ENCODE measurements at regions not wholly inside any gene's neighbourhood (a gene's known extent, or its start where the extent isn't known, plus 50 kb on each side); places are given as distances from the start of the nearest gene placed in this dataset.

DNA sequence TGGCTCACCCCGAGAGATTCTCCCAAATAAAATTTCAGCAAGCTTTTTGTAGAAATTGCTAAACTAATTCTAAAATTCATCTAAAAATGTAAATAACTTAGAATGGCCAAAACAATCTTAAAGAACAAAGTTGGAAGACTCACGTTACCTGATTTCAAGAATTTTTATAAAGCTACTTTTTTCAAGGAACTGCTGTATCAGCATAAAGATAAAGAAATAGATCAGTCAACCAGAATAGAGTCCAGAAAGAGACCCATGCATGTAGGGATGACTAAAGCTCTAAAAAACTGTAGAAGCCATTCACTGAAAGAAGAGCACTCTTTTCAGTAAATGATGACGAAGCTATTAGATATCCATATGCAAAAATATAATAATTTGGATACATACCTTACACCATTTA is 652.1 kb downstream of the TBC1D32 start:
- no peaks in the 10 kb centered on the region for H3K9me3 Mint-ChIP-seq
- H3K36me3 Mint-ChIP-seq: no peaks in the 10 kb centered on the region
- H3K4me1 Mint-ChIP-seq: no peaks in the 10 kb centered on the region
- no peaks in the 10 kb centered on the region for H3K27me3 Mint-ChIP-seq
- H3K27ac Mint-ChIP-seq: no peak overlapping the region
- H3K4me3 Mint-ChIP-seq: no peak overlapping the region

DNA sequence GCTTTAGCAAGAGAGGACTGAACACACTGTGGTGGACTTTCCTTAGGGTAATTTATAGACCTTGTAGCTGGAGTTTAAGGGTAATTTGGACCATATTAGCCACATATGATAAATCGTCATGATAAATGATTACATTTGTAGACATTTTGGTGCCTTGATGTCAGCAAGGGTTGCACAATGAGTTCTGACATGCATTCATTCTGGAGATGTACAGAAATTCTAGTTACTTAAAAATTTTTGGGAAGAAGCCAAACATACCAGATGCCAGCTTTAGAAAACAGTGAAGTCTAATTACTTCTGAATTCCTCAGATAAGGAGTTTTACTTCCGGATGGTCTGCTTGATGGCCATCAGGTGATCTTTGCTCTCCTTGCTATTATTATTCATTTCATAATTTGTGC is 653.1 kb downstream of the TBC1D32 start:
- Mint-ChIP-seq H3K36me3 (no peaks in the 10 kb centered on the region), H3K9me3 (no peaks in the 10 kb centered on the region), H3K27me3 (no peaks in the 10 kb centered on the region), H3K27ac (no peak overlapping the region), H3K4me3 (no peak overlapping the region), H3K4me1 (no peaks in the 10 kb centered on the region)

DNA sequence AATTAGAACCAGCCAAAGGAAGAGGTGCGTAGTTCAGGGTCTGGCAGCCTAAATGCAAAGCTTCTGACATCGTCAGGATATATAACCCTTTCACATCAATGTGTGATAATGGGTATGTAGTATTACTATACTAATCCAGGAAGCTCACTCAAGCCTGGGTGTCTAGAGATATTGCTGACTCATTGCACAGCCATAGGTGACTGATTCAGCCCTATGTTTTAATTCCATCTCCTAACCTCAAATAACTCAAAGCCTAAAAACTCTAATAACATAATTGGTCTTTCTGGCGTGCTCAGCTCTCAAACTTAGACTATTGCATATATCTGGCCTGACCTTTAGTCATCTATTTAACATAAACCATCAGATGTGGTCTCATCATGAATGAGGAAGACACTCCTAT is 658.4 kb downstream of the TBC1D32 start:
- Mint-ChIP-seq H3K4me1 (no peaks in the 10 kb centered on the region), H3K36me3 (no peaks in the 10 kb centered on the region), H3K9me3 (no peaks in the 10 kb centered on the region), H3K27me3 (no peaks in the 10 kb centered on the region), H3K27ac (no peak overlapping the region), H3K4me3 (no peak overlapping the region)

GRCh38 chr6:120671519-120671918 is 662.8 kb downstream of the TBC1D32 start:
- H3K27ac Mint-ChIP-seq: no peak overlapping the region
- no peaks in the 10 kb centered on the region for H3K27me3 Mint-ChIP-seq
- peaks cover 2 to 12% (median 5%) of the 10 kb centered on the region in 3 donors for H3K9me3 Mint-ChIP-seq
- H3K36me3 Mint-ChIP-seq: no peaks in the 10 kb centered on the region
- H3K4me3 Mint-ChIP-seq: no peak overlapping the region
- H3K4me1 Mint-ChIP-seq: peaks cover 0 to 1% (median under 1%) of the 10 kb centered on the region in 3 donors

- H3K27ac Mint-ChIP-seq: no peak overlapping the region
- H3K9me3 Mint-ChIP-seq: peaks cover 2 to 12% (median 2%) of the 10 kb centered on the region in 3 donors
- H3K4me3 Mint-ChIP-seq: no peak overlapping the region
- H3K36me3 Mint-ChIP-seq: no peaks in the 10 kb centered on the region
- H3K27me3 Mint-ChIP-seq: no peaks in the 10 kb centered on the region
- no peaks in the 10 kb centered on the region for H3K4me1 Mint-ChIP-seq
These were observed 681.8 kb downstream of the TBC1D32 start for GRCh38 chr6:120652506-120652905.

DNA sequence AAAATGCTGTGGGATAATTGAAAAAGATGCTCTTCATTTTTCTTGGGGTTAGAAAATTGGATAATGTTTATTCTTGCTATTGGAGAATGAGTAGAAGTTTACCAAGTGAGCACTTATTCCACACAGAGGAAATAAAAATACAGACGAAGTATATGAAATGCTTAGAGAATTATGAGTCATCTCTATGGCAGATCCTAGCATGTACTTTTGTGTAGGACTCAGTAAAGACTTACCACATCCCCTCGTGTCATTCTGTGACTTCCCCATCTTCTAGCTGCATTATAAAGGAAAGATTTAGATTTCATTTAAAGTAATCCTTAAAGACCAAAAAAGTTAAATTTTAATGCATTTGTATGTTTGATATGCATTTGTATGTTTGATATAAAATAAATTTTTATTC is 685.6 kb downstream of the TBC1D32 start:
- Mint-ChIP-seq H3K36me3 (peaks cover 1% of the 10 kb centered on the region), H3K9me3 (peaks cover 0 to 12% (median 2%) of the 10 kb centered on the region in 3 donors), H3K4me3 (no peak overlapping the region), H3K27ac (no peak overlapping the region), H3K4me1 (no peaks in the 10 kb centered on the region), H3K27me3 (no peaks in the 10 kb centered on the region)

- no peak overlapping the region for H3K4me3 Mint-ChIP-seq
- H3K27me3 Mint-ChIP-seq: no peaks in the 10 kb centered on the region
- H3K4me1 Mint-ChIP-seq: no peaks in the 10 kb centered on the region
- H3K27ac Mint-ChIP-seq: no peak overlapping the region
- H3K9me3 Mint-ChIP-seq: peaks cover 0 to 12% (median 2%) of the 10 kb centered on the region in 3 donors
- peaks cover 1% of the 10 kb centered on the region for H3K36me3 Mint-ChIP-seq
These were observed 688.2 kb downstream of the TBC1D32 start for GRCh38 chr6:120646101-120646500.

DNA sequence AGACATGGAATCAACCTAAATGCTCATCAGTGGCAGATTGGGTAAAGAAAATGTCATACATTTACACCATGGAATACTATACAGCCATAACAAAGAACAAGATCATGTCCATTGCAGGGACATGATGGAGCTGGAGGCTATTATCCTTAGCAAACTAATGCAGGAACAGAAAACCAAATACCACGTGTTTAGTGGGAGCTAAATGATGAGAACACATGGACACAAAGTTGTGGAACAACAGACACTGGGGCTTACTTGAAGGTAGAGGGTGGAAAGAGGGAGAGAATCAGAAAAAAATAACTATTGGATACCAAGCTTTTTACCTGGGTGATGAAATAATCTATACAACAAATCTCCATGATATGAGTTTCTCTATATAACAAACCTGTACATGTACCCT is 701.3 kb downstream of the TBC1D32 start:
- H3K36me3 Mint-ChIP-seq: no peaks in the 10 kb centered on the region
- H3K4me3 Mint-ChIP-seq: no peak overlapping the region
- H3K9me3 Mint-ChIP-seq: peaks cover 0 to 8% (median 3%) of the 10 kb centered on the region in 3 donors
- no peaks in the 10 kb centered on the region for H3K27me3 Mint-ChIP-seq
- H3K4me1 Mint-ChIP-seq: no peaks in the 10 kb centered on the region
- H3K27ac Mint-ChIP-seq: no peak overlapping the region

- Mint-ChIP-seq H3K4me3 (no peak overlapping the region), H3K4me1 (no peaks in the 10 kb centered on the region), H3K27me3 (no peaks in the 10 kb centered on the region), H3K9me3 (peaks cover 0 to 9% (median 2%) of the 10 kb centered on the region in 3 donors), H3K36me3 (no peaks in the 10 kb centered on the region), H3K27ac (no peak overlapping the region)
These were observed 706.7 kb downstream of the TBC1D32 start for GRCh38 chr6:120627612-120628011.

DNA sequence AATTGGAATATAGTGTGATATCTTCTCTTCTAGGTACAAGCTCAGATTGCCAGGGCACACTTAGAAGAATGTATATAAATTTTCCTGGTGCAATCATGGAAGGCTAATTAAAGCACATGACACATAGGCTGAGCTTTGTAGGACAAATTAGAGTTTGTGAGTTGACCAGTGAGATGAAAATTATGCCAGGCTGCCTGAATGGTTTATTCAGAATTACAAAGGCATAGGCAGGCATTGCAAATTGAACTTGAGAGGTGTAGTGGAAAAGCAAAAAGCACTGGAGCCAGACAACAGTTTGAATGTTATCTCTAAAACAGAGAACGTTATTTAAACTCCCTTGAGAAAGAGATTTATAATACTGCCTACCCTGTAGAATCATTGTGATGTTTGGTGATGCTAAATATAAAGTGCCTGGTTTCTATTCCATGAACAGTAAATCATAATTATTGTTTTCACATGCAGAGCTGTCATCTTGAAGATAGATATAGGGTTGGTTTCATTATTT is 712.1 kb downstream of the TBC1D32 start:
- Mint-ChIP-seq H3K36me3 (no peaks in the 10 kb centered on the region), H3K27ac (no peak overlapping the region), H3K9me3 (peaks cover 0 to 2% (median 0%) of the 10 kb centered on the region in 3 donors), H3K4me1 (no peaks in the 10 kb centered on the region), H3K27me3 (no peaks in the 10 kb centered on the region), H3K4me3 (no peak overlapping the region)

DNA sequence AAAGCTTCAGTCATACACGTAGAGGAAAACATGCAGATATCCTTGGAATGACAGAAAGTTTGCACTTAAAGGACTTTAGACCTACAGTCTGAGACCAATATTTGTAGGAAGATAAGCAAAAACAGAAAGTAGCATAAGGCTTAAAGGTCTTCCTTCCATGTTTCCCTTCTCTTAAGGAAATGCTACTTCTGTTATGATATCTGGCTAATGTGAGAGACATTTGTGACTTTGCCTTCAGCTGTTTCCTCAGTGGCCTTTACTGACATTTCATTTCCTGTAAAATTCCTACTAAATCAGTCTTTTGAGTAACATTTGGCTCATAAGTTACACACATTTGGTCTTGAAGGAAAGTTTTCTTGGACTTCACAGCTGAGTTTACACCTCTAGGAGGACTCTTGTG is 713.4 kb downstream of the TBC1D32 start:
- H3K4me3 Mint-ChIP-seq: no peak overlapping the region
- H3K4me1 Mint-ChIP-seq: no peaks in the 10 kb centered on the region
- no peak overlapping the region for H3K27ac Mint-ChIP-seq
- no peaks in the 10 kb centered on the region for H3K27me3 Mint-ChIP-seq
- H3K9me3 Mint-ChIP-seq: peaks cover 0 to 2% (median 0%) of the 10 kb centered on the region in 3 donors
- H3K36me3 Mint-ChIP-seq: no peaks in the 10 kb centered on the region

- Mint-ChIP-seq H3K27ac (no peak overlapping the region), H3K27me3 (no peaks in the 10 kb centered on the region), H3K36me3 (no peaks in the 10 kb centered on the region), H3K9me3 (no peaks in the 10 kb centered on the region), H3K4me1 (no peaks in the 10 kb centered on the region), H3K4me3 (no peak overlapping the region)
These were observed 719.0 kb downstream of the TBC1D32 start for GRCh38 chr6:120615238-120615637.

DNA sequence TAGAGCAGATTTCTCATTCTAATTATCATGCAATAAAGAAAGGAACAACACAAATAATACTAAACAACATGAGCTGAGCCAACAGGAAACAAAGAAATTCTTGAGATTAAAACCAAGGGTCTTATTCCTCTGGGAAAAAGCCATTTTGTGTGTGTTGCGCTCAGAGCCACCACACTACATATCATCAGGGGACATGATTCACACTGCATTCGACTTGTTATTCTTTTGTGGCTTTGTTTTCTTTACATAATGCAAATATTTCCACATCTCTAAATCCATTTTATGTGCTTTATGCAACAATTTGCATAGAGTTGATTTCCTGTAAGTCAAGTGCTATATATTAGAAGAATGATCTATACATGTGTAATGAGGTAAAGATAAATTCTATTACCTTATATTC is 719.6 kb downstream of the TBC1D32 start:
- no peak overlapping the region for H3K27ac Mint-ChIP-seq
- no peaks in the 10 kb centered on the region for H3K27me3 Mint-ChIP-seq
- H3K9me3 Mint-ChIP-seq: no peaks in the 10 kb centered on the region
- H3K36me3 Mint-ChIP-seq: no peaks in the 10 kb centered on the region
- no peaks in the 10 kb centered on the region for H3K4me1 Mint-ChIP-seq
- no peak overlapping the region for H3K4me3 Mint-ChIP-seq

GRCh38 chr6:120608826-120609225 is 725.5 kb downstream of the TBC1D32 start:
- Mint-ChIP-seq H3K9me3 (no peaks in the 10 kb centered on the region), H3K4me1 (no peaks in the 10 kb centered on the region), H3K36me3 (no peaks in the 10 kb centered on the region), H3K4me3 (no peak overlapping the region), H3K27me3 (no peaks in the 10 kb centered on the region), H3K27ac (no peak overlapping the region)

DNA sequence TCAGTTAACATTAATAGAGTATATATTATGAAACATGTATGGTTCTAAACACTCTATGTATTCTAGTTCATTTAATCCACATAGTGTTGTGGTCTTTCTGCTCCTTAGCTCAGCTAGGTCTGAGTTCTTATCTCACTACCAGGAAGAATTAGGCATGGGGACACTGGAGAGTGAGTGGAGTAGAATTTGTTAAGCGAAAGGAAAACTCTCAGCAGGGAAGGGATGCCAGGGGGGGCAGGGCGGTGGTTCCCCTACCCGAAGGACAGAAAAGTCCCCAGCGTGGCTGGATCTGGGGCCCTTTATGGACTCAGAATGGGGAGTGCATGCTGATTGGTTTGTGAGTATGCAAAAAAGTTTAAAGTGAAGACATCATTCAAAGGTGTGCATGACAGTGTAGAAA is 727.5 kb downstream of the TBC1D32 start:
- no peak overlapping the region for H3K27ac Mint-ChIP-seq
- no peaks in the 10 kb centered on the region for H3K36me3 Mint-ChIP-seq
- no peaks in the 10 kb centered on the region for H3K27me3 Mint-ChIP-seq
- no peaks in the 10 kb centered on the region for H3K4me1 Mint-ChIP-seq
- H3K9me3 Mint-ChIP-seq: no peaks in the 10 kb centered on the region
- H3K4me3 Mint-ChIP-seq: no peak overlapping the region

DNA sequence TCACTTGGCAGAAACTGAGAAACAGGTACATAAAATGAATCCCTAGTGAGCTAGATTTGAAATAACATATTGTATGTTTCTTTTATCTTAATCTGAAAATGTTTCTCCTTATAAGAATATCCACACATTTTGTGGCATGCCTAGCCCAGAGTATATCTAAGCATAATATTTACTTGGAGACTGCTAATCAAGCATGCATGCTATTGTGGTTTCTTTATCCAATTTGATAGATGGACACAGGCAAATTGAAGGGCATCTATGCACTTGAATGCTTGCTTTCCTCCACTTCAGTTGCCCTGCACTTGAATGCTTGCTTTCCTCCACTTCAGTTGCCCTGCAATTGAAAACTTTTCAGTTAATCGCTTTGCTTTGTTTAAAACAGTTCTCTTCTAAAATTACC is 729.8 kb downstream of the TBC1D32 start:
- Mint-ChIP-seq H3K36me3 (no peaks in the 10 kb centered on the region), H3K4me1 (no peaks in the 10 kb centered on the region), H3K9me3 (no peaks in the 10 kb centered on the region), H3K27ac (no peak overlapping the region), H3K4me3 (no peak overlapping the region), H3K27me3 (no peaks in the 10 kb centered on the region)

GRCh38 chr6:120590611-120591010 is 743.7 kb downstream of the TBC1D32 start:
- H3K4me3 Mint-ChIP-seq: no peak overlapping the region
- no peaks in the 10 kb centered on the region for H3K36me3 Mint-ChIP-seq
- no peak overlapping the region for H3K27ac Mint-ChIP-seq
- no peaks in the 10 kb centered on the region for H3K27me3 Mint-ChIP-seq
- H3K4me1 Mint-ChIP-seq: no peaks in the 10 kb centered on the region
- no peaks in the 10 kb centered on the region for H3K9me3 Mint-ChIP-seq

Data from IgD-negative memory B cell (primary cell).